Activated naive CD8-positive, alpha-beta T cell treated with anti-CD3 and anti-CD28 coated beads, Interleukin-2, amount 10 ng/mL, durations not matched to agents 7 days and 5 days (primary cell): ENCODE measurements at regions not wholly inside any gene's neighbourhood (a gene's known extent, or its start where the extent isn't known, plus 50 kb on each side); places are given as distances from the start of the nearest gene placed in this dataset.

Experiments used
- ATAC-seq: fragments of 150-1000 bp; cut with Tn5 transposase; one replicate; pipeline ENCODE4 v1.10.0; 2021; ENCODE audit warnings: low read depth, moderate library complexity
- POLR2A ChIA-PET: fragments of 350-600 bp; sonication (Branson Sonifier 250); formaldehyde crosslinking; loops from one replicate; lab custom pipeline; 2021; ENCODE audit warnings: antibody characterized with exemption; lab: Charles Lee
- DNase-seq: peaks from one replicate; pipeline ENCODE4 v3.0.0; 2021
- H3K27ac Mint-ChIP-seq: one replicate; pipeline ENCODE4 v1.8.0; 2022; ENCODE audit warnings: mild to moderate bottlenecking, mixed read lengths
- H3K27me3 Mint-ChIP-seq: one replicate; pipeline ENCODE4 v1.8.0; 2022; ENCODE audit warnings: mild to moderate bottlenecking, moderate library complexity, mixed read lengths
- H3K36me3 Mint-ChIP-seq: one replicate; pipeline ENCODE4 v1.8.0; 2021; ENCODE audit warnings: mild to moderate bottlenecking, mixed read lengths
- H3K4me1 Mint-ChIP-seq: one replicate; pipeline ENCODE4 v1.8.0; 2021; ENCODE audit warnings: mixed read lengths
- H3K4me3 Mint-ChIP-seq: one replicate; pipeline ENCODE4 v1.8.0; 2022; ENCODE audit warnings: mild to moderate bottlenecking, moderate library complexity, mixed read lengths
- H3K9me3 Mint-ChIP-seq: one replicate; pipeline ENCODE4 v1.8.0; 2021; ENCODE audit warnings: mixed read lengths

GRCh38 chr10:128210215-128211063 lies 84.2 kb upstream of the MKI67 start:
- H3K36me3 Mint-ChIP-seq = no peaks in the 10 kb centered on the region
- peaks cover 7% of the 10 kb centered on the region for H3K27me3 Mint-ChIP-seq
- POLR2A ChIA-PET = interaction anchor here (2.0 kb wide), 1 partner anchor 32 kb away, joined by 12 read pairs; no protein-coding TSS in a partner anchor
- peak; percentile 68 for ATAC-seq
- peak overlapping the region; percentile 73 for H3K27ac Mint-ChIP-seq
- H3K9me3 Mint-ChIP-seq = no peaks in the 10 kb centered on the region
- peaks cover 13% of the 10 kb centered on the region for H3K4me1 Mint-ChIP-seq
- DNase-seq = peak; percentile 89
- peak overlapping the region; percentile 79 for H3K4me3 Mint-ChIP-seq

DNA sequence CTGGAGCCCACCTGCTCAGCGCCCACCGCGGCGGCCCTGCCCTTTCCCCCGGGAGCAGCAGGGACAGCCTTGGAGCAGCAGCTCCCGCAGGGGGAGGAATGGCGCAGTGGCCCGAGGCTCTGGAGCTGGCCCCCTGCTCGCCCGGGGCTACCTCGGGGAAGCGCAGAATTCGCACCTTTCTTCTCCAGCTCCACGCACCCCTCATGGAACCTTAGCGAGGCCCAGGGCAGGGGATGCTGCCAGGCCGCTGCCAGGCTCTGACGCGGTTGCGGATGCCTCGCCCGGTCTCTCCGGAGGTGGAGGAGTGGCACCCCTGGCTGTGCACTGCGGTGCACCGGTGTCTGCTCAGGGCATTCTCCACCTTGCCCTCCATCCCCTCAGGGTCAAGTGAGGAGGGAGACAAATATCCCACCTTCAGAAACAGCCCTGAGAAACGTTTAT lies 84.9 kb upstream of the MKI67 start:
- ATAC-seq = no peak
- POLR2A ChIA-PET = interaction anchor here (1.6 to 2.0 kb wide), 2 partner anchors 23 to 33 kb away, joined by 3 to 12 read pairs; no protein-coding TSS in a partner anchor

DNA sequence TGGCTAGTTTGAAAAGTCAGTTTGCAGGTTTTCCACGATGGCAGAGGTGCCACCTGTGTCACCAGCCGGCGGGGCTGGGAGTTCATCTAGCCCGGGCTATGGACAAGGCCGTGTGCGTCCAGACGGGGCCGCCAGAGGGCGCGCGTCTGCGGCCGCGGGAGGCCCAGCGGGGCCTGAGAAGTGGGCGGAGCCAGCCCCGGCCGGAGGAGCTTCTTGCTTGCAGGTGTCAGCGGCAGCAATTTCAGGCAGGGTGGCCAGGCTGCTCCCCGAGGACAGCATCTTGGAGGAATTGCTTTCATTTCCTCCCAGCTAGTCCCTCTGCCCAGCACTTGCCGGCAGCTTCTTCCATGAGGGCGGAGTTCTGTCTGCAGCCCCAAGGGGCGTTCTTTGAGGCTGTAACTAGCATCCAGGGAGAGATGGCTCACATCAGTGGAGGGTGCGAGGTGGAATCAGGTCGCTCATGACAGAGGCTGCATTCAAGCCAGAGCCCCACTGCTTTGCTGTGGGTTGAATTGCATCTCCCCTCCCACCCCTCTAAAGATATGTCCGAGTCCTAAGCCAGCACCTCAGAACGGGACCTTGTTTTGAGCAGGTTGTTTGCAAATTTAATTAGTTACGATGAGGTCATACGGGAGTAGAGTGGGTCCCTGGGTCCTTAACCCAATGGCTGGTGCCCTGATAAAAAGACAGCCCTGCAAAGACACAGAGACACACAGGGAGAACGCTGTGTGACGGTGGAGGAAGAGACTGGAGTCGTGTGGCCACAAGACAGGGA lies 85.9 kb upstream of the MKI67 start:
- DNase-seq = peak; percentile 94
- Mint-ChIP-seq H3K27me3 (peaks cover 4% of the 10 kb centered on the region), H3K4me1 (peaks cover 18% of the 10 kb centered on the region), H3K9me3 (no peaks in the 10 kb centered on the region), H3K36me3 (no peaks in the 10 kb centered on the region), H3K27ac (peak overlapping the region; percentile 80), H3K4me3 (peak overlapping the region; percentile 73)
- POLR2A ChIA-PET = interaction anchor here (0.6 to 2.0 kb wide), 6 partner anchors 17 to 86 kb away, joined by 3 to 12 read pairs (median 4); partner anchors contain the start of gene MKI67
- ATAC-seq = peak; percentile 74

More for the DNA sequence above, 84.9 kb upstream of the MKI67 start:
- H3K9me3 Mint-ChIP-seq = no peaks in the 10 kb centered on the region
- peaks cover 13% of the 10 kb centered on the region for H3K4me1 Mint-ChIP-seq
- DNase-seq = no peak
- no peak overlapping the region for H3K27ac Mint-ChIP-seq
- no peaks in the 10 kb centered on the region for H3K36me3 Mint-ChIP-seq
- peaks cover 4% of the 10 kb centered on the region for H3K27me3 Mint-ChIP-seq
- H3K4me3 Mint-ChIP-seq = no peak overlapping the region

DNA sequence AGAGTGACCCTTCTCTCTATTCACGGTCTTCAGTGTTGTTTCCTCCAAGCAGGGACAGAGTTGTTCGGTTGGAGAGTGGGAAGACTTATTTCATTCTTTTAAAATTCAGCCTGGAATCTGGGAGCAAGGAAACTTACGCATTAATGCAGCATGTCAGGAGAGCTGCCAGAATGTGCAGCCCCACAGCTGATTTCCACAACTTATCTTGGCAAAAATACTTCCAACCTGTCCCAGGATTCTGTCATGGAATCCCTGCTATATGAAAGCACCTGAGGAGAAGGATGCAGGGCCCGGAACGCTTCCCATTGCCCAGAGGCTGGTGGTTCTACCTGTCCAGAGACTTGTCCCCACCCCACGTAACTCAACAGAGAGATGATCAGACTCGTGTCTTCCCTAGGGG lies 86.9 kb upstream of the MKI67 start:
- ATAC-seq (no peak), DNase-seq (no peak)
- no peak overlapping the region for H3K27ac Mint-ChIP-seq
- H3K36me3 Mint-ChIP-seq = no peaks in the 10 kb centered on the region
- POLR2A ChIA-PET = no interaction called here
- peaks cover 4% of the 10 kb centered on the region for H3K27me3 Mint-ChIP-seq
- H3K4me1 Mint-ChIP-seq = peaks cover 20% of the 10 kb centered on the region
- H3K9me3 Mint-ChIP-seq = no peaks in the 10 kb centered on the region
- no peak overlapping the region for H3K4me3 Mint-ChIP-seq

GRCh38 chr10:128215733-128216132 lies 89.5 kb upstream of the MKI67 start:
- POLR2A ChIA-PET = no interaction called here
- no peak for DNase-seq
- no peak for ATAC-seq
- Mint-ChIP-seq H3K9me3 (no peaks in the 10 kb centered on the region), H3K36me3 (no peaks in the 10 kb centered on the region), H3K4me1 (peaks cover 18% of the 10 kb centered on the region), H3K27me3 (peaks cover 3% of the 10 kb centered on the region), H3K27ac (no peak overlapping the region), H3K4me3 (no peak overlapping the region)

DNA sequence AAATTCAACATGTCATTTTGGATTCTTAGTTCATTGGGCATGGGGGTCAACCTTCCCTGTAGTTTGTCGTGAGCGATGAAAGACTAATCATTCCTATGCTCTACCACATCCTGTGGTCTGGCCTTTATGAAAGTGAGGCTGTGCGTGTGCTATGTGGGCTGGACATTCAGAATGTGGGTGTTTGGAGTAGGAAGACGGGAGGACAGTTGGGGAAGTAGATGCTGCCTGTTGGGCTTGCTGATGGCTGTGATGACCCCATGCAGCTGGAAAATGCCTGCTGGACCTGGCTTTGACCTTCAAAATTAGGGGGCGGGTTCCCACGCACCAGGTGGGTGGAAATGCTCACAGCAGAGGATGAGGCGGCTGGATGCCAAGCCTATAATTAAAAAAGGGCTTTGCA lies 90.9 kb upstream of the MKI67 start:
- DNase-seq (no peak), ATAC-seq (no peak)
- peaks cover 3% of the 10 kb centered on the region for H3K27me3 Mint-ChIP-seq
- H3K27ac Mint-ChIP-seq = no peak overlapping the region
- H3K4me3 Mint-ChIP-seq = no peak overlapping the region
- POLR2A ChIA-PET = no interaction called here
- no peaks in the 10 kb centered on the region for H3K9me3 Mint-ChIP-seq
- no peaks in the 10 kb centered on the region for H3K36me3 Mint-ChIP-seq
- H3K4me1 Mint-ChIP-seq = peaks cover 21% of the 10 kb centered on the region

DNA sequence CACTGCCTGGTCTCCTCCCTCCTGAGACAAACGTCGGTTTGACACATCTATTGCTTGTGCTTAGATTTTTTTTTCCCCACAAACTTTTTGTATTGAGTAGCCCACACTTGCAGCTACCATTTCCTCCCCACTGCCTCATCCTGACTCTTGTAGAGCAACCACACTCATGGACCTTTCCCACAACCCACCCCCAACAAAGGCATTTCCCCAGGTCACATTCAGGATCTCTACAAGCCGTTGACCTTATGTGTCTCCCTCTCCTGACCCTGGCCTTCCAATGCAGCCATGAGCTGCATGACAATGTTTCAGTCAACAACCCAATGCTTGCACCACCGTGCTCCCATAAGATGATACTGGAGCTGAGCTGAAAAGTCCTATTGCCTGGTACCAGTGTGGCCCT lies 91.9 kb upstream of the MKI67 start:
- peaks cover 3% of the 10 kb centered on the region for H3K27me3 Mint-ChIP-seq
- POLR2A ChIA-PET = no interaction called here
- DNase-seq (no peak), ATAC-seq (no peak)
- peaks cover 17% of the 10 kb centered on the region for H3K4me1 Mint-ChIP-seq
- H3K4me3 Mint-ChIP-seq = no peak overlapping the region
- H3K36me3 Mint-ChIP-seq = no peaks in the 10 kb centered on the region
- H3K9me3 Mint-ChIP-seq = no peaks in the 10 kb centered on the region
- H3K27ac Mint-ChIP-seq = no peak overlapping the region

DNA sequence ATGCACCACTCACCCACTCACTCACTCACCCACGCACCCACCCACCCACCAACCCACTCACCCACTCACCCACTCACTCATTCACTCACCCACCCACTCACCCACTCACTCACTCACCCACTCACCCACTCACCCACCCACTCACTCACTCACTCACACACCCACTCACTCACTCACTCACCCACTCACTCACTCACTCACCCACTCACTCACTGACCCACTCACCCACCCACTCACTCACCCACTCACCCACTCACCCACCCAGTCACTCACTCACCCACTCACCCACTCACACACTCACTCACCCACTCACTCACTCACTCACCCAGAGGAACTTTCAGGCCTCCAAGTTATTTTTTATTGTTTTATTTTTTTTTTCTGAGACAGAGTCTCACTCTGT lies 93.1 kb upstream of the MKI67 start:
- Mint-ChIP-seq H3K4me1 (peaks cover 17% of the 10 kb centered on the region), H3K27me3 (peaks cover 3% of the 10 kb centered on the region), H3K4me3 (no peak overlapping the region), H3K27ac (no peak overlapping the region), H3K9me3 (peaks cover 3% of the 10 kb centered on the region), H3K36me3 (no peaks in the 10 kb centered on the region)
- POLR2A ChIA-PET = no interaction called here
- DNase-seq (no peak), ATAC-seq (no peak)

DNA sequence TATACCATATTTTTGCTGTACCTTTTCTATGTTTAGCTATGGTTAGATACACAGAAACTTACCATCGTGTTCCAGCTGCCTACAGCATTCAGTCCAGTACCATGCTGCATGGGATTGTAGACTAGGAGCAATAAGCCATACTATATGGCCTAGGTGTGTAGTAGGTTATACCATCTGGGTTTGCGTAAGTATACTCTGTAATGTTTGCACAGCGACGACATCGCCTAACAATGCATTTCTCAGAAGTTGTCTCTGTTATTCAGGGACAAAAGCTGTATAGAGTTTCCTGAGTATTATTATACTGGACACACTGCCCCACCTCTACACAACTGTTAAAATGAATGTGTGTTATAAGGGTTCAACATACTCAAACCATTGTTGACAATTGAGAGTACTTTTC lies 93.8 kb upstream of the MKI67 start:
- H3K27ac Mint-ChIP-seq = no peak overlapping the region
- H3K27me3 Mint-ChIP-seq = peaks cover 6% of the 10 kb centered on the region
- peaks cover 17% of the 10 kb centered on the region for H3K4me1 Mint-ChIP-seq
- no peak for ATAC-seq
- H3K4me3 Mint-ChIP-seq = no peak overlapping the region
- POLR2A ChIA-PET = no interaction called here
- no peaks in the 10 kb centered on the region for H3K36me3 Mint-ChIP-seq
- peaks cover 3% of the 10 kb centered on the region for H3K9me3 Mint-ChIP-seq
- DNase-seq = no peak

- H3K27ac Mint-ChIP-seq = no peak overlapping the region
- DNase-seq = no peak
- POLR2A ChIA-PET = no interaction called here
- no peak overlapping the region for H3K4me3 Mint-ChIP-seq
- no peak for ATAC-seq
- peaks cover 13% of the 10 kb centered on the region for H3K27me3 Mint-ChIP-seq
- H3K4me1 Mint-ChIP-seq = peaks cover 17% of the 10 kb centered on the region
- peaks cover 3% of the 10 kb centered on the region for H3K9me3 Mint-ChIP-seq
- H3K36me3 Mint-ChIP-seq = no peaks in the 10 kb centered on the region
These were observed 94.9 kb upstream of the MKI67 start for GRCh38 chr10:128221117-128221516.

- Mint-ChIP-seq H3K9me3 (peaks cover 3% of the 10 kb centered on the region), H3K4me3 (no peak overlapping the region), H3K4me1 (peaks cover 15% of the 10 kb centered on the region), H3K27me3 (peaks cover 16% of the 10 kb centered on the region), H3K27ac (no peak overlapping the region), H3K36me3 (no peaks in the 10 kb centered on the region)
- DNase-seq (no peak), ATAC-seq (no peak)
- POLR2A ChIA-PET = no interaction called here
These were observed 95.6 kb upstream of the MKI67 start for GRCh38 chr10:128221807-128222206.

DNA sequence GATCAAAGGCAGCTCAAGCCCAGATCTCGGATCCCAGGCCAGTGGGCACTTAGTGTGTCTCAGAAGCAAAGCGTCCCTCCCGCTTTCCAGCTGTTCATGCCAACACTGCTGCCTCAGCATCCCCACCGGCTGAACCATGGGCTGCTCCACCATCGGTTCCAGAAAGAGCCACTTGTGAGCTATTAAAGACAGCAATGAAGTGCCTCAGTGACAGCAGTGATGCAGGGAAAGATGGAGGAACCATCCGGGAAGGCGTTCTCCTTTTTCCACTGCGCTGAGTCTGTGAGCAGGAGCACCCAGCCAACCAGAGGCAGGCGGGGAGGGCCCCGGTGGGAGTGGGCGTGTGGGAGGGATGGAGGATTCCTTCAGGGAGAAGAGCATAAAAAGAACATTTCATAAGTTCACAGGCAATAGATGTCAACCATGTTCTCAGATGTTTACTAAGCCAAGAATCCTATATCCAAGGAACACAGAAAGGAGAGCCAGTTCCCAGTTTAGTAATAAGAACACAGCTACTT lies 96.2 kb upstream of the MKI67 start:
- H3K9me3 Mint-ChIP-seq = peaks cover 3% of the 10 kb centered on the region
- ATAC-seq (no peak), DNase-seq (no peak)
- H3K27me3 Mint-ChIP-seq = peaks cover 20% of the 10 kb centered on the region
- no peaks in the 10 kb centered on the region for H3K36me3 Mint-ChIP-seq
- peaks cover 10% of the 10 kb centered on the region for H3K4me1 Mint-ChIP-seq
- POLR2A ChIA-PET = no interaction called here
- H3K27ac Mint-ChIP-seq = no peak overlapping the region
- H3K4me3 Mint-ChIP-seq = no peak overlapping the region

DNA sequence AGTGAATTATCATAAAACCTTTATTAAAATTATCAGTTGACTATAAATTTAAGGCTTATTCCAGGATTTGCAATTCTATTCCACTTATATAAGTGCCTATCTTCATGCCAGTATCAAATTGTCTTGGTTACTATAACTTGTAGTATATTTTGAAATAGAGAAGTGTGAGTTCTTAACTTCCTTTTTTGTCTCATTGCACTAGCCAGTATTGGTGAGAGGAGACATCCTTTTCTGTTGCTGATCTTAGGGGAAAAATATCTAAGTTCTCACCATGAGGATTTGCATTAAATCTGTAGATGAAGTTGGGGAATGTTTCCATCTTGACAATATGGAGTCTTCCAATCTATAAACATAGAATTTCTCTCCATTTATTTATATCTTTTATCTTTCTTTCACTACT lies 104.2 kb upstream of the MKI67 start:
- DNase-seq = no peak
- Mint-ChIP-seq H3K9me3 (peaks cover 9% of the 10 kb centered on the region), H3K36me3 (peaks cover 2% of the 10 kb centered on the region), H3K4me3 (no peak overlapping the region), H3K4me1 (no peaks in the 10 kb centered on the region), H3K27ac (no peak overlapping the region), H3K27me3 (peaks cover 14% of the 10 kb centered on the region)
- POLR2A ChIA-PET = no interaction called here
- ATAC-seq = no peak
